ENCODE measurements at regions not wholly inside any gene's neighbourhood (a gene's known extent, or its start where the extent isn't known, plus 50 kb on each side); places are given as distances from the start of the nearest gene placed in this dataset.
"Not testable (repeated sequence)": the region's sequence is repeated elsewhere in the genome, so short reads cannot be mapped to it uniquely, and the experiment has no call there.

DNA sequence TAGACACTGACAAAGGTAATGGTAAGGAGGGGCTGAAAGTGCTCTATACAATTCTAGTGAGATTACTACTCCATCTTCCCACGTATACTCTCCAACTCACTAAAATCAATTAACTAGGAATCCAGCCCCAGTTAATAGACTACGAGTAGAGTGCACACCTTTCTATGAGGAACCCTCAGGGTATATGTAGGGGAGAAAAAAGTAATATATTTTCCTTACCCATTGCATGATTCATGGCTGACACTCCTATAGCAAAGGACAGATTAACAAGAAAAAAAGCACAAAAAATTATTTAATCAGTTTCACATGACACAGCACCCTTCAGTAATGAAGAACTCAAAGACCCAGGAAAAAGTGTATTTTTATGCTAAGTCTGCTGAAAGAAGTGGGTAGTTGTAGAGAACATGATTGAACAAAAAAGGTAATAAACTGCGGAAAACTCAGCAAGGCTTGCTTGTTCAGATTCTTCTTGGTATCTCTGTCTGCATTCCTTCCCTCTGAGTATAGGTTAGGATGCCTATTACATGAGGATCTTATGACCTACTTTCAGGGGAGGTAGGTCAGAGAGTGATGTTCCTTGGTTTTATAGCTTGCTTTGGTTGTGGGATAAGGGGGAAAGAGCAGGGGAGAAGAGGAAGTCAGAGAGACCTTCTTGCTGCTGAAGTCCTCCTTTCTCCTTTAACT is 342.0 kb upstream of the DLGAP1 start:
- DNase-seq (ENCODE audit: low read depth), result no peak
- no peak overlapping the region for H3K4me3 ChIP-seq (ENCODE audit: low read depth, low read length)
- TF ChIP-seq, protein P1, sequence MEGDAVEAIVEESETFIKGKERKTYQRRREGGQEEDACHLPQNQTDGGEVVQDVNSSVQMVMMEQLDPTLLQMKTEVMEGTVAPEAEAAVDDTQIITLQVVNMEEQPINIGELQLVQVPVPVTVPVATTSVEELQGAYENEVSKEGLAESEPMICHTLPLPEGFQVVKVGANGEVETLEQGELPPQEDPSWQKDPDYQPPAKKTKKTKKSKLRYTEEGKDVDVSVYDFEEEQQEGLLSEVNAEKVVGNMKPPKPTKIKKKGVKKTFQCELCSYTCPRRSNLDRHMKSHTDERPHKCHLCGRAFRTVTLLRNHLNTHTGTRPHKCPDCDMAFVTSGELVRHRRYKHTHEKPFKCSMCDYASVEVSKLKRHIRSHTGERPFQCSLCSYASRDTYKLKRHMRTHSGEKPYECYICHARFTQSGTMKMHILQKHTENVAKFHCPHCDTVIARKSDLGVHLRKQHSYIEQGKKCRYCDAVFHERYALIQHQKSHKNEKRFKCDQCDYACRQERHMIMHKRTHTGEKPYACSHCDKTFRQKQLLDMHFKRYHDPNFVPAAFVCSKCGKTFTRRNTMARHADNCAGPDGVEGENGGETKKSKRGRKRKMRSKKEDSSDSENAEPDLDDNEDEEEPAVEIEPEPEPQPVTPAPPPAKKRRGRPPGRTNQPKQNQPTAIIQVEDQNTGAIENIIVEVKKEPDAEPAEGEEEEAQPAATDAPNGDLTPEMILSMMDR (conservative IDR thresholded peaks at IDR 0.05; ENCODE audit: low read depth, low read length), result no peak

DNA sequence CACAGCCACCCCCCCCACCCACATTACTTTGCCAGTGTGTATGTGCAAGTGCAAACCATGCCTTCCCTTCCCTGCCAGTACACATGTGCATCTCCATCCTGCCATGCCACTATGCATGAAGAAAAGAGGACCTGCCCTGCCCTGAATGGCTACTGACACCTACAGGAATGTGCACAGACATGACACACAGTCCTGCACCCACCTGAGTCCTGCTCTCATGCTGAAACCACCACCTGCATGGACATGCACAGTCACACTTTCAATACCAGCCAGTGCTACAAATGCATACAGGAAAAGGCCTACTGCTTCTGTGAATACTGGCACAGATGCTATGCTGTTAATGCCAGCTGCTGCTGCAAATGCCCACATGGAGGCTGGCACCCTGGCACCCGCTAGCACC is 334.4 kb upstream of the DLGAP1 start:
- DNase-seq (ENCODE audit: low read depth), result no peak
- TF ChIP-seq, protein P1 (conservative IDR thresholded peaks at IDR 0.05; ENCODE audit: low read depth, low read length), result no peak
- no peak overlapping the region for H3K4me3 ChIP-seq (ENCODE audit: low read depth, low read length)

DNA sequence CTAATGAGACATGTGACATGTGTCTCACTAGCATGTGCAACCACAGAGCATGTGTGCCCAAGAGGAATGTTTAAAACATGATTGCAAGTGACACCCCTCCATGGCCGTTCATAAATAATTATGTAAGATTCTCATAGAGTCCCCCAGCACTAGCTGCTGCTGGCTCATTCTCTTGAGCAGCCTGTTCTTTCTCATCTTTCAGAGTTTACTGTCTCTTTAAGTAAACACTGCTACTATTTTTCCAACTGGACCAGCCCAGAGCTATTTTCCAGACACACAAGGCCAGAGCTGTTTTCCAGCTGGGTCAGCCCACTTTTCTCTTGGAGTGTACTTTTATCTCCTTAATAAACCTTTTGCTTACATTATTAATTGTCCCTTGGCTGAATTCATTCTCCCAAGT is 326.8 kb upstream of the DLGAP1 start:
- no peak for DNase-seq (ENCODE audit: low read depth)
- TF ChIP-seq, protein P1 (conservative IDR thresholded peaks at IDR 0.05; ENCODE audit: low read depth, low read length), result no peak
- no peak overlapping the region for H3K4me3 ChIP-seq (ENCODE audit: low read depth, low read length)

DNA sequence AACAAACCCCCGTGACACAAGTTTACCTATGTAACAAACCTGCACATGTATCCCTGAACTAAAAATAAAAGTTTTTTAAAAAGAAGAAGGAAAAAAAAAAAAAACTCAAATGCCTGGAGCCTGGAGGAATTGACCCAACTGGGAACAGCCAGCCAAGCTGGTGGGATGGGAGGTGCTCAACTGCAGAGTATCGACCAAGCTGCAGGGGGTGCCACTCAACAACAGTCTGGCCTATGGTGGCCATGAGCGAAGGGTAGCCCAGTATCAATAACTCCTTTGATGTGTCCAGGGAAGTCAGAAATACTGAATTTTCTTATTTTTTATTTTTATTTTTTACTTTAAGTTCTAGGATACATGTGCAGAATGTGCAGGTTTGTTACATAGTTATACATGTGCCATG is 310.3 kb upstream of the DLGAP1 start:
- TF ChIP-seq, protein P1 (conservative IDR thresholded peaks at IDR 0.05; ENCODE audit: low read depth, low read length), result no peak
- no peak overlapping the region for H3K4me3 ChIP-seq (ENCODE audit: low read depth, low read length)
- DNase-seq (ENCODE audit: low read depth), result no peak

DNA sequence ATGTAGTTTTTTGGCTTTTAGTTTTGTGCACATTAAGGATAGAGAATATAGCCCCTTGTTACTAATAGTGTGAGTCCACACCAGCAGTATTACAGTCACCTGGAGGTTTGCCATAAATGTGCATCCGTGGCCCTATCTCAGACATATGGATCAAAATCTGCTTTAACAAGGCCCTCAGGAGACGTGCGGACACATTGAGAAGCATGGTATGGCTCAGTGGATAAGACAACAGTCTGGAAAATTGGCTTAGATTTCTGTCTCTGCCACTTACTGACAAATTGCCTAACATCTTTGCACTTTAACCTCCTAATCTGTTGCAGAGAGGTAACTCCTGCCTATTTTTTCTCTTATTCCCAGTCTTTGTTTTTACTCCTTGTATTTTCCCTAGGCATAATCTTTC is 307.2 kb upstream of the DLGAP1 start:
- no peak overlapping the region for H3K4me3 ChIP-seq (ENCODE audit: low read depth, low read length)
- TF ChIP-seq, protein P1 (conservative IDR thresholded peaks at IDR 0.05; ENCODE audit: low read depth, low read length), result no peak
- no peak for DNase-seq (ENCODE audit: low read depth)

DNA sequence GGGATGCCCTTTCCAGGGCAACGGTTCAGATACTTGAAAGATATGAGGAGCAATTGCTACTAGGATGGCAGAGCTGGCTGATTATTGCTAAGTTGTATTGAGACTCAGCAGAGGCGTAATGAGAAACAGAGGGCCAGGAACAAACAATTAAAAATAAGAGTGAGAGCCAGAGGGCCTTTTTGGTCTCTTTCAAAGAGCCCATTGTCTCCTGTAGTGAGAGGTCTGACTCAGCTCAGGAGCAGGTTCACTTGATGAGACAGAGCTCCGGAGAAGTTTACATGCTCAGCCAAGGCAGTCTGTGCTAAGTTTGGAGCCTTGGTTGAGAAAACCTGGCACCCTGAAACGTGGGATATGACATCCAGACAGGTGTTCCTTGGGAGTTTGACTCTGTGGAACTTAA is 303.9 kb upstream of the DLGAP1 start:
- no peak for DNase-seq (ENCODE audit: low read depth)
- TF ChIP-seq, protein P1 (conservative IDR thresholded peaks at IDR 0.05; ENCODE audit: low read depth, low read length), result no peak
- H3K4me3 ChIP-seq (ENCODE audit: low read depth, low read length), result no peak overlapping the region

DNA sequence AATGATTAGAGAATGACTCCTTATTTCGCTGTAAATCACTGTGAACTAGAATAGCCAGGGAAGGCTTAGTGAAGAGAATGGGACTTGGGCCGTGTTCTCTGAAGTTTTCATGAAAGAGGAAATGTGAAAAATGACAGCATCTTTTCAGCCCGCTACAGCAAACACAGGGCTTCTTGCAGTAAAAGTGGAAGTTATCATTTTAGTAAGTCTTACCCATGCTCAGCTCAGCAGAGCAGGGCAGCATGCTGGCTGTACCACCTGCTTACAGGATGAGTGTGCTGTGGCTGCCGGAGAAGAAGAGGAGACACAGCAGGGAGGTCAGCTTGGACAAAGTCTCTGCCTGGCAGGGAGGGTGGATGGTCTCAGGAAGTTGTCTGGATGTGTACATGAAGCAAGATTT is 300.7 kb upstream of the DLGAP1 start:
- TF ChIP-seq, protein P1 (conservative IDR thresholded peaks at IDR 0.05; ENCODE audit: low read depth, low read length), result no peak
- H3K4me3 ChIP-seq (ENCODE audit: low read depth, low read length), result no peak overlapping the region
- DNase-seq (ENCODE audit: low read depth), result no peak

DNA sequence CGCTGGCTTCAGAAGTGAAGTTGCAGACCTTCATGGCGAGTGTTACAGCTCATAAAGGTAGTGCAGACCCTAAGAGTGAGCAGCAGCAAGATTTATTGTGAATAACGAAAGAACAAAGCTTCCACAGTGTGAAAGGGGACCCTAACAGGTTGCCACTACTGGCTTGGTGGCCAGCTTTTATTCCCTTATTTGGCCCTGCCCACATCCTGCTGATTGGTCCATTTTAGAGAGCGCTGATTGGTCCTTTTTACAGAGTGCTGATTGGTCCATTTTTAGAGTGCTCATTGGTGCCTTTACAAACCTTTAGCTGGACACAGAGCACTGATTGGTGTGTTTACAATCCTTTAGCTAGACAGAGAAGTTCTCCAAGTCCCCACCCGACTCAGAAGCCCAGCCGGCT is 298.0 kb upstream of the DLGAP1 start:
- H3K4me3 ChIP-seq (ENCODE audit: low read depth, low read length); DNase-seq (ENCODE audit: low read depth): not testable (repeated sequence)

Measured in choroid plexus epithelial cell (primary cell).